NCI-H510A treated with DMSO at 0.1 percent for 48 hours (cell line): ENCODE measurements at regions not wholly inside any gene's neighbourhood (a gene's known extent, or its start where the extent isn't known, plus 50 kb on each side); places are given as distances from the start of the nearest gene placed in this dataset.

Experiments used
- DNase-seq: peaks from one replicate; lab custom pipeline; 2025; lab: John Stamatoyannopoulos, UW

- no peak for DNase-seq
Observed at GRCh38 chr2:49254401-49254800, 100.1 kb upstream of the FSHR start.

- no peak for DNase-seq
Observed at GRCh38 chr2:49251766-49252165, 97.5 kb upstream of the FSHR start.

- DNase-seq: no peak
Observed at GRCh38 chr2:49251251-49251650, 96.9 kb upstream of the FSHR start.

GRCh38 chr2:49248506-49248905, 94.2 kb upstream of the FSHR start:
- no peak for DNase-seq

GRCh38 chr2:49241991-49242390, 87.7 kb upstream of the FSHR start:
- DNase-seq: no peak

- DNase-seq: no peak
Observed at GRCh38 chr2:49241501-49241900, 87.2 kb upstream of the FSHR start.

GRCh38 chr2:49240608-49241007, 86.3 kb upstream of the FSHR start:
- DNase-seq: no peak

GRCh38 chr2:49238604-49238960, 84.3 kb upstream of the FSHR start:
- no peak for DNase-seq

- DNase-seq: no peak
Observed at GRCh38 chr2:49237867-49238603, 83.7 kb upstream of the FSHR start.

GRCh38 chr2:49236316-49236715, 82.0 kb upstream of the FSHR start:
- DNase-seq: no peak

GRCh38 chr2:49226360-49226759, 72.0 kb upstream of the FSHR start:
- DNase-seq: no peak

GRCh38 chr2:49225126-49225525, 70.8 kb upstream of the FSHR start:
- DNase-seq: no peak

- peak; percentile 16 for DNase-seq
Observed at GRCh38 chr2:49224426-49225010, 70.2 kb upstream of the FSHR start.

- no peak for DNase-seq
Observed at GRCh38 chr2:49222975-49223528, 68.7 kb upstream of the FSHR start.

GRCh38 chr2:49219741-49220140, 65.4 kb upstream of the FSHR start:
- no peak for DNase-seq

GRCh38 chr2:49210191-49210590, 55.9 kb upstream of the FSHR start:
- no peak for DNase-seq

GRCh38 chr2:49207204-49207603, 52.9 kb upstream of the FSHR start:
- DNase-seq: no peak
